Small intestine (tissue), 7 donors: ENCODE measurements at regions not wholly inside any gene's neighbourhood (a gene's known extent, or its start where the extent isn't known, plus 50 kb on each side); places are given as distances from the start of the nearest gene placed in this dataset.

Experiments used
- DNase-seq, 2 donors: peaks; one replicate each; pipeline versions ENCODE4 v3.0.0 to v3.0.0-alpha.2; 2013
- FAIRE-seq: peaks from 2 replicates; lab custom pipeline; 2012; peaks lifted over from hg19 to GRCh38; lab: Jason Lieb, UNC
- H3K27ac ChIP-seq, 3 donors: one replicate each; pipeline ENCODE4 v1.5.1; 2013; ENCODE audit warnings: low read length in 2 of 3, mild to moderate bottlenecking in 2 of 3, control low read depth in 1 of 3, inconsistent platforms in 1 of 3, low read depth in 1 of 3, moderate library complexity in 1 of 3
- H3K27me3 ChIP-seq, 3 donors: one replicate each; pipeline ENCODE4 v1.6.1; 2013; ENCODE audit warnings: low read length in 3 of 3, inconsistent platforms in 1 of 3; ENCODE audit not compliant: control insufficient read depth in 3 of 3, insufficient read depth in 3 of 3
- H3K36me3 ChIP-seq, 3 donors: one replicate each; pipeline ENCODE4 v1.6.1; 2013; ENCODE audit warnings: low read length in 3 of 3, inconsistent platforms in 1 of 3, low read depth in 1 of 3, mild to moderate bottlenecking in 1 of 3, moderate library complexity in 1 of 3; ENCODE audit not compliant: control insufficient read depth in 3 of 3, insufficient read depth in 2 of 3
- H3K4me1 ChIP-seq, 3 donors: one replicate each; pipeline ENCODE4 v1.6.1; 2013; ENCODE audit warnings: low read length in 2 of 3, inconsistent platforms in 1 of 3, low read depth in 1 of 3, mild to moderate bottlenecking in 1 of 3, moderate library complexity in 1 of 3; ENCODE audit not compliant: control insufficient read depth in 3 of 3, insufficient read depth in 2 of 3
- H3K4me3 ChIP-seq, 3 donors: one replicate each; pipeline ENCODE4 v1.5.1; 2013; ENCODE audit warnings: low read length in 3 of 3, control low read depth in 1 of 3, inconsistent platforms in 1 of 3, low read depth in 1 of 3, mild to moderate bottlenecking in 1 of 3, moderate library complexity in 1 of 3
- H3K9me3 ChIP-seq, 2 donors: one replicate each; pipeline ENCODE4 v1.6.1; 2013; ENCODE audit warnings: low read depth in 1 of 2, low read length in 1 of 2; ENCODE audit not compliant: control insufficient read depth in 2 of 2, insufficient read depth in 1 of 2
- WGBS, 3 donors: extraction: QIAGEN DNeasy Blood & Tissue Kit; methylation state at CpG; one replicate each; pipeline ENCODE4 v1.1.7; 2013; 5-methylcytosine and 5-hydroxymethylcytosine counted together
- donor health status: healthy with polysubstance abuse.
- donor health status: control.
- donor health status: control.
- donor health status: Bipolar disorder and iron deficiency.
- donor health status: healthy.

GRCh38 chr9:31471010-31471409 lies 913.4 kb upstream of the ACO1 start:
- no peak for DNase-seq
- Histone ChIP-seq H3K4me3 (no peak overlapping the region), H3K27ac (no peak overlapping the region), H3K4me1 (no peaks in the 10 kb centered on the region), H3K9me3 (no peaks in the 10 kb centered on the region), H3K27me3 (no peaks in the 10 kb centered on the region), H3K36me3 (no peaks in the 10 kb centered on the region)
- no peak for FAIRE-seq
- WGBS, 3 donors: 79 to 91% (median 91%) methylated on average over 7 of the region's 7 CpGs

- no peaks in the 10 kb centered on the region for H3K36me3 ChIP-seq
- H3K27me3 ChIP-seq: no peaks in the 10 kb centered on the region
- FAIRE-seq: no peak
- H3K27ac ChIP-seq: no peak overlapping the region
- DNase-seq: no peak
- H3K4me1 ChIP-seq: no peaks in the 10 kb centered on the region
- H3K9me3 ChIP-seq: no peaks in the 10 kb centered on the region
- no peak overlapping the region for H3K4me3 ChIP-seq
Observed at GRCh38 chr9:31486630-31487029, 897.8 kb upstream of the ACO1 start.

GRCh38 chr9:31490551-31491106 lies 893.8 kb upstream of the ACO1 start:
- no peak overlapping the region for H3K27ac ChIP-seq
- 75 to 90% (median 84%) methylated on average over 4 of the region's 4 CpGs for WGBS, 3 donors
- H3K36me3 ChIP-seq: no peaks in the 10 kb centered on the region
- DNase-seq (no peak), FAIRE-seq (no peak)
- no peak overlapping the region for H3K4me3 ChIP-seq
- H3K9me3 ChIP-seq: no peaks in the 10 kb centered on the region
- H3K27me3 ChIP-seq: no peaks in the 10 kb centered on the region
- H3K4me1 ChIP-seq: no peaks in the 10 kb centered on the region

- Histone ChIP-seq H3K27ac (no peak overlapping the region), H3K9me3 (peaks cover 0 to 3% of the 10 kb centered on the region in 2 donors), H3K4me1 (no peaks in the 10 kb centered on the region), H3K27me3 (no peaks in the 10 kb centered on the region), H3K4me3 (no peak overlapping the region), H3K36me3 (no peaks in the 10 kb centered on the region)
- FAIRE-seq: no peak
- 24 to 42% (median 31%) methylated on average over 1 of the region's 1 CpG for WGBS, 3 donors
- DNase-seq: no peak
Observed at GRCh38 chr9:31492229-31492628, 892.2 kb upstream of the ACO1 start.

- Histone ChIP-seq H3K4me1 (no peaks in the 10 kb centered on the region), H3K27ac (no peak overlapping the region), H3K4me3 (no peak overlapping the region), H3K9me3 (peaks cover 0 to 3% of the 10 kb centered on the region in 2 donors), H3K27me3 (peaks cover 0 to 3% (median 0%) of the 10 kb centered on the region in 3 donors), H3K36me3 (no peaks in the 10 kb centered on the region)
- FAIRE-seq (no peak), DNase-seq (no peak)
- WGBS, 3 donors: 71 to 97% (median 73%) methylated on average over 1 of the region's 1 CpG
Observed at GRCh38 chr9:31500422-31500821, 884.0 kb upstream of the ACO1 start.

- no peaks in the 10 kb centered on the region for H3K36me3 ChIP-seq
- FAIRE-seq (no peak), DNase-seq (no peak)
- no peaks in the 10 kb centered on the region for H3K27me3 ChIP-seq
- WGBS, 3 donors: 67 to 79% (median 79%) methylated on average over 6 of the region's 6 CpGs
- H3K27ac ChIP-seq: no peak overlapping the region
- no peaks in the 10 kb centered on the region for H3K4me1 ChIP-seq
- H3K4me3 ChIP-seq: no peak overlapping the region
- peaks cover 0 to 3% of the 10 kb centered on the region in 2 donors for H3K9me3 ChIP-seq
Observed at GRCh38 chr9:31519011-31519410, 865.4 kb upstream of the ACO1 start.

GRCh38 chr9:31519424-31519823 lies 865.0 kb upstream of the ACO1 start:
- H3K27ac ChIP-seq: no peak overlapping the region
- no peaks in the 10 kb centered on the region for H3K36me3 ChIP-seq
- H3K4me1 ChIP-seq: no peaks in the 10 kb centered on the region
- peaks cover 0 to 3% of the 10 kb centered on the region in 2 donors for H3K9me3 ChIP-seq
- no peak overlapping the region for H3K4me3 ChIP-seq
- DNase-seq (no peak), FAIRE-seq (no peak)
- 52 to 72% (median 57%) methylated on average over 5 of the region's 5 CpGs for WGBS, 3 donors
- H3K27me3 ChIP-seq: no peaks in the 10 kb centered on the region

GRCh38 chr9:31519826-31520225 lies 864.6 kb upstream of the ACO1 start:
- DNase-seq (no peak), FAIRE-seq (no peak)
- Histone ChIP-seq H3K27ac (no peak overlapping the region), H3K9me3 (peaks cover 0 to 3% of the 10 kb centered on the region in 2 donors), H3K4me3 (no peak overlapping the region), H3K4me1 (no peaks in the 10 kb centered on the region), H3K27me3 (no peaks in the 10 kb centered on the region), H3K36me3 (no peaks in the 10 kb centered on the region)
- 44 to 88% (median 77%) methylated on average over 2 of the region's 2 CpGs for WGBS, 3 donors
